ENCODE measurements at regions not wholly inside any gene's neighbourhood (a gene's known extent, or its start where the extent isn't known, plus 50 kb on each side); places are given as distances from the start of the nearest gene placed in this dataset.

- TF ChIP-seq, protein P1, sequence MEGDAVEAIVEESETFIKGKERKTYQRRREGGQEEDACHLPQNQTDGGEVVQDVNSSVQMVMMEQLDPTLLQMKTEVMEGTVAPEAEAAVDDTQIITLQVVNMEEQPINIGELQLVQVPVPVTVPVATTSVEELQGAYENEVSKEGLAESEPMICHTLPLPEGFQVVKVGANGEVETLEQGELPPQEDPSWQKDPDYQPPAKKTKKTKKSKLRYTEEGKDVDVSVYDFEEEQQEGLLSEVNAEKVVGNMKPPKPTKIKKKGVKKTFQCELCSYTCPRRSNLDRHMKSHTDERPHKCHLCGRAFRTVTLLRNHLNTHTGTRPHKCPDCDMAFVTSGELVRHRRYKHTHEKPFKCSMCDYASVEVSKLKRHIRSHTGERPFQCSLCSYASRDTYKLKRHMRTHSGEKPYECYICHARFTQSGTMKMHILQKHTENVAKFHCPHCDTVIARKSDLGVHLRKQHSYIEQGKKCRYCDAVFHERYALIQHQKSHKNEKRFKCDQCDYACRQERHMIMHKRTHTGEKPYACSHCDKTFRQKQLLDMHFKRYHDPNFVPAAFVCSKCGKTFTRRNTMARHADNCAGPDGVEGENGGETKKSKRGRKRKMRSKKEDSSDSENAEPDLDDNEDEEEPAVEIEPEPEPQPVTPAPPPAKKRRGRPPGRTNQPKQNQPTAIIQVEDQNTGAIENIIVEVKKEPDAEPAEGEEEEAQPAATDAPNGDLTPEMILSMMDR (IDR thresholded peaks at IDR 0.05), result no peak
Observed at GRCh38 chr9:24488896-24489295, 56.8 kb downstream of the IZUMO3 start.

GRCh38 chr9:24487946-24488345 is 57.8 kb downstream of the IZUMO3 start:
- TF ChIP-seq, protein P1 (IDR thresholded peaks at IDR 0.05), result no peak

GRCh38 chr9:24487250-24487861 is 58.3 kb downstream of the IZUMO3 start:
- TF ChIP-seq, protein P1 (IDR thresholded peaks at IDR 0.05), result no peak

- TF ChIP-seq, protein P1 (IDR thresholded peaks at IDR 0.05), result no peak
Observed at GRCh38 chr9:24479361-24480059, 66.2 kb downstream of the IZUMO3 start.

DNA sequence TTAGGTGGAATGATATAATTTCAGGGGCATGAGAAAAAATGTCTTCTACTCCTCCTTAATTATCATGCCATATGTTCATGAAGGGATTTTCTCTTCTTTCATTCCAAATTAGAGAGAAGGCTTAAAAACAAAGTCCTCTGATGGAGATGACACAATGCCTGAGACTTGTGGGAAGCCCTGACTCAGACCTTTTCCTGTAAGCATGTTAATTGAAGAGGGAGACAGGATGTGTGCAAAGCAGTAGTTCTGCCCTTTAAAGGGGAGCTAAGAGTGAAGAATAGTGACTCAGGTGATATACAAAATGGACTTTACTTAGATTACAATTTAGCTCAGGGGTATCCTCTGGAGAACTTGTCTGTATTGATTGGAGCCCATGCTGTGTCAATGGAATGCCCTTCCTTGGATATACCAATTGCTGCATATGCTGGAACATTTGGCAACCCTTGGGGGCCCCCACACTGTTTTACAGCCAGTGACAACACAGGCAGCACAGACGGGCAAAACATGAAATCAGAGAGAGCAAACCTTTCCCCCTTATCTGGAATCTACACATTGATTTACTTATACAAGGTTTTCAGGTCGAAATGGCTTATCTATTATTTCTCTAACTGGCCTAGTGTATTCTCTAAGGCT is 81.3 kb downstream of the IZUMO3 start:
- TF ChIP-seq, protein P1 (IDR thresholded peaks at IDR 0.05), result no peak

- TF ChIP-seq, protein P1 (IDR thresholded peaks at IDR 0.05), result no peak
Observed at GRCh38 chr9:24462951-24463350, 82.7 kb downstream of the IZUMO3 start.

DNA sequence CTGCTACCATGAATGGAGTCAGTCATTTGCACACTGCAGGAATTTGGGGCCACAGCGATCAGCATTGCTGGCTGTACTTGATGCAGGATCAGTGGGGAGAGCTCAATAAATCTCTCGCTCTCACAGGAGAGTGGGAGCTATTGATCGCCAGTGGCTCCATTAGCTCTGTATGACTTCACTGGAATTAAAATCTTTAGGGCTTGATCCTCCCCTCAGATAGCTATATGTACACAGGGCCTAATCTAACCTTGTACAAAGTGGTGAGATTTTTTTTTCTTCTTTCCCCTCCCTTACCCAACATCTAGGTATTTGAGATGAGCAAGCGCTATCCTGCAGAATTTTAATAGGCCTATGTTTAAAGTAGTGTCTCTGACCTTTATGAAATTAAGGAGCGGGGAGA is 84.9 kb downstream of the IZUMO3 start:
- TF ChIP-seq, protein P1 (IDR thresholded peaks at IDR 0.05), result no peak
